ENCODE measurements at regions not wholly inside any gene's neighbourhood (a gene's known extent, or its start where the extent isn't known, plus 50 kb on each side); places are given as distances from the start of the nearest gene placed in this dataset.

DNA sequence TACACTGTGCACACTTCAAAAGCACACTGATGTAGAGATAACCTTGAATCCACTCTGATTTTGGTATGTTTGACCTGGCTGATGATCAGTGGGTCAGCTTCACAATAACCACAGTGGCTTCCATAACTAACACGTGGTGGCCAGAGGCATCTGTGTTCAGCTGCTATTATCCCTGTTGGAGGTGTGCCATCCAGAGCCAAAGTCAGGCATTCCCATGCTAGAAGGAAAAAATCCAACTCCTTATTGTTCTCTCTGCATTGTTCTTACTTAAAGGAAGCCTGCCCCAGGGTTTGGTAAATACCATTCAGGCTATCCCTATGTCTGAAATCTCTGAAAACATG lies 127.3 kb upstream of the MON1B start:
- TF ChIP-seq EZH2phosphoT487 (conservative IDR thresholded peaks at IDR 0.05; ENCODE audit: low read length), result no peak
- no peak for TF ChIP-seq CTCF (IDR thresholded peaks at IDR 0.05; ENCODE audit: insufficient read depth, low read length, poor library complexity, severe bottlenecking)
- H2AFZ ChIP-seq (ENCODE audit: low read depth, low read length, severe bottlenecking), result no peak overlapping the region
- H4K20me1 ChIP-seq (ENCODE audit: low read depth, low read length), result no peaks in the 10 kb centered on the region
- H3K9ac ChIP-seq (ENCODE audit: low read length), result no peak overlapping the region
- H3K9me2 ChIP-seq (replicated peaks; ENCODE audit: insufficient read depth, low read length), result no peaks in the 10 kb centered on the region
- no peak overlapping the region for H3K4me2 ChIP-seq (ENCODE audit: low read depth, low read length, poor library complexity, severe bottlenecking)
- H3F3A ChIP-seq (ENCODE audit: insufficient read depth), result no peaks in the 10 kb centered on the region
- no peaks in the 10 kb centered on the region for H3K27me3 ChIP-seq (ENCODE audit: low read length)
- H3K36me3 ChIP-seq (ENCODE audit: low read length), result no peaks in the 10 kb centered on the region
- no peak overlapping the region for H3K4me3 ChIP-seq (ENCODE audit: insufficient read depth, low read length, poor library complexity, severe bottlenecking)
- H3K27ac ChIP-seq (ENCODE audit: low read depth, low read length), result no peak overlapping the region
- H3K79me2 ChIP-seq (ENCODE audit: insufficient read depth, low read length), result no peaks in the 10 kb centered on the region
- H3K9me3 ChIP-seq (ENCODE audit: insufficient read depth, low read length), result no peaks in the 10 kb centered on the region

- no peak overlapping the region for H3K9ac ChIP-seq (ENCODE audit: low read length)
- H3K79me2 ChIP-seq (ENCODE audit: insufficient read depth, low read length), result no peaks in the 10 kb centered on the region
- no peaks in the 10 kb centered on the region for H3F3A ChIP-seq (ENCODE audit: insufficient read depth)
- no peak overlapping the region for H2AFZ ChIP-seq (ENCODE audit: low read depth, low read length, severe bottlenecking)
- no peak for TF ChIP-seq EZH2phosphoT487 (conservative IDR thresholded peaks at IDR 0.05; ENCODE audit: low read length)
- TF ChIP-seq CTCF (IDR thresholded peaks at IDR 0.05; ENCODE audit: insufficient read depth, low read length, poor library complexity, severe bottlenecking), result no peak
- no peaks in the 10 kb centered on the region for H4K20me1 ChIP-seq (ENCODE audit: low read depth, low read length)
- no peaks in the 10 kb centered on the region for H3K9me3 ChIP-seq (ENCODE audit: insufficient read depth, low read length)
- H3K4me2 ChIP-seq (ENCODE audit: low read depth, low read length, poor library complexity, severe bottlenecking), result no peak overlapping the region
- H3K4me3 ChIP-seq (ENCODE audit: insufficient read depth, low read length, poor library complexity, severe bottlenecking), result no peak overlapping the region
- no peak overlapping the region for H3K27ac ChIP-seq (ENCODE audit: low read depth, low read length)
- H3K27me3 ChIP-seq (ENCODE audit: low read length), result no peaks in the 10 kb centered on the region
- no peaks in the 10 kb centered on the region for H3K36me3 ChIP-seq (ENCODE audit: low read length)
- no peaks in the 10 kb centered on the region for H3K9me2 ChIP-seq (replicated peaks; ENCODE audit: insufficient read depth, low read length)
Observed at GRCh38 chr16:77064037-77064436, 127.0 kb upstream of the MON1B start.

GRCh38 chr16:77066896-77067496 lies 124.0 kb upstream of the MON1B start:
- no peak overlapping the region for H3K4me3 ChIP-seq (ENCODE audit: insufficient read depth, low read length, poor library complexity, severe bottlenecking)
- no peaks in the 10 kb centered on the region for H3K9me3 ChIP-seq (ENCODE audit: insufficient read depth, low read length)
- H3K4me2 ChIP-seq (ENCODE audit: low read depth, low read length, poor library complexity, severe bottlenecking), result no peak overlapping the region
- TF ChIP-seq CTCF (IDR thresholded peaks at IDR 0.05; ENCODE audit: insufficient read depth, low read length, poor library complexity, severe bottlenecking) (no peak), EZH2phosphoT487 (conservative IDR thresholded peaks at IDR 0.05; ENCODE audit: low read length) (no peak)
- no peak overlapping the region for H3K27ac ChIP-seq (ENCODE audit: low read depth, low read length)
- H4K20me1 ChIP-seq (ENCODE audit: low read depth, low read length), result no peaks in the 10 kb centered on the region
- H3K9ac ChIP-seq (ENCODE audit: low read length), result no peak overlapping the region
- no peaks in the 10 kb centered on the region for H3K9me2 ChIP-seq (replicated peaks; ENCODE audit: insufficient read depth, low read length)
- no peaks in the 10 kb centered on the region for H3K36me3 ChIP-seq (ENCODE audit: low read length)
- H3K79me2 ChIP-seq (ENCODE audit: insufficient read depth, low read length), result no peaks in the 10 kb centered on the region
- no peaks in the 10 kb centered on the region for H3K27me3 ChIP-seq (ENCODE audit: low read length)
- no peak overlapping the region for H2AFZ ChIP-seq (ENCODE audit: low read depth, low read length, severe bottlenecking)
- H3F3A ChIP-seq (ENCODE audit: insufficient read depth), result no peaks in the 10 kb centered on the region

All from SU-DHL-6 (cell line).